ENCODE measurements at regions not wholly inside any gene's neighbourhood (a gene's known extent, or its start where the extent isn't known, plus 50 kb on each side); places are given as distances from the start of the nearest gene placed in this dataset.

- TF ChIP-seq, protein P1, sequence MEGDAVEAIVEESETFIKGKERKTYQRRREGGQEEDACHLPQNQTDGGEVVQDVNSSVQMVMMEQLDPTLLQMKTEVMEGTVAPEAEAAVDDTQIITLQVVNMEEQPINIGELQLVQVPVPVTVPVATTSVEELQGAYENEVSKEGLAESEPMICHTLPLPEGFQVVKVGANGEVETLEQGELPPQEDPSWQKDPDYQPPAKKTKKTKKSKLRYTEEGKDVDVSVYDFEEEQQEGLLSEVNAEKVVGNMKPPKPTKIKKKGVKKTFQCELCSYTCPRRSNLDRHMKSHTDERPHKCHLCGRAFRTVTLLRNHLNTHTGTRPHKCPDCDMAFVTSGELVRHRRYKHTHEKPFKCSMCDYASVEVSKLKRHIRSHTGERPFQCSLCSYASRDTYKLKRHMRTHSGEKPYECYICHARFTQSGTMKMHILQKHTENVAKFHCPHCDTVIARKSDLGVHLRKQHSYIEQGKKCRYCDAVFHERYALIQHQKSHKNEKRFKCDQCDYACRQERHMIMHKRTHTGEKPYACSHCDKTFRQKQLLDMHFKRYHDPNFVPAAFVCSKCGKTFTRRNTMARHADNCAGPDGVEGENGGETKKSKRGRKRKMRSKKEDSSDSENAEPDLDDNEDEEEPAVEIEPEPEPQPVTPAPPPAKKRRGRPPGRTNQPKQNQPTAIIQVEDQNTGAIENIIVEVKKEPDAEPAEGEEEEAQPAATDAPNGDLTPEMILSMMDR (IDR thresholded peaks at IDR 0.05 in 4 of 5, conservative IDR thresholded peaks at IDR 0.05 in 1 of 5): no peak
- TF ChIP-seq POLR2A (IDR thresholded peaks at IDR 0.05): no peak
Measured at GRCh38 chr13:84843368-84843767, 955.9 kb downstream of the SLITRK6 start.
